Epithelial cell of proximal tubule (primary cell): ENCODE measurements at regions not wholly inside any gene's neighbourhood (a gene's known extent, or its start where the extent isn't known, plus 50 kb on each side); places are given as distances from the start of the nearest gene placed in this dataset.

Experiments
- DNase-seq: peaks from one replicate; pipeline ENCODE4 v3.0.0-alpha.2; 2011; ENCODE audit warnings: low read depth
- H3K4me3 ChIP-seq: 2 replicates; pipeline ENCODE4 v1.5.1; 2011; ENCODE audit warnings: low read depth, mild to moderate bottlenecking, low read length
- CTCF ChIP-seq: conservative IDR thresholded peaks from 2 replicates; pipeline ENCODE4 v1.5.1; 2012; ENCODE audit warnings: low read depth, mild to moderate bottlenecking, low read length

- no peak for DNase-seq
- TF ChIP-seq CTCF: no peak
- H3K4me3 ChIP-seq: no peak overlapping the region
Observed at GRCh38 chr2:206368484-206368883, 74.8 kb upstream of the ADAM23 start.

GRCh38 chr2:206368933-206369569 lies 74.3 kb upstream of the ADAM23 start:
- DNase-seq: no peak
- no peak overlapping the region for H3K4me3 ChIP-seq
- no peak for TF ChIP-seq CTCF

GRCh38 chr2:206375956-206376355 lies 67.4 kb upstream of the ADAM23 start:
- H3K4me3 ChIP-seq: no peak overlapping the region
- TF ChIP-seq CTCF: no peak
- DNase-seq: no peak

- no peak overlapping the region for H3K4me3 ChIP-seq
- no peak for DNase-seq
- TF ChIP-seq CTCF: no peak
Observed at GRCh38 chr2:206378835-206379234, 64.5 kb upstream of the ADAM23 start.

GRCh38 chr2:206379266-206379665 lies 64.1 kb upstream of the ADAM23 start:
- DNase-seq: no peak
- no peak overlapping the region for H3K4me3 ChIP-seq
- TF ChIP-seq CTCF: no peak

GRCh38 chr2:206379886-206380285 lies 63.4 kb upstream of the ADAM23 start:
- no peak overlapping the region for H3K4me3 ChIP-seq
- no peak for TF ChIP-seq CTCF
- DNase-seq: no peak

- no peak for DNase-seq
- no peak overlapping the region for H3K4me3 ChIP-seq
- no peak for TF ChIP-seq CTCF
Observed at GRCh38 chr2:206381881-206382280, 61.5 kb upstream of the ADAM23 start.
